NAMALWA (cell line): ENCODE measurements at regions not wholly inside any gene's neighbourhood (a gene's known extent, or its start where the extent isn't known, plus 50 kb on each side); places are given as distances from the start of the nearest gene placed in this dataset.
"Not testable (repeated sequence)": the region's sequence is repeated elsewhere in the genome, so short reads cannot be mapped to it uniquely, and the experiment has no call there.

Experiments
- DNase-seq: peaks from one replicate; pipeline ENCODE4 v3.0.0-alpha.2; 2015; ENCODE audit warnings: low spot score

GRCh38 chr9:75461183-75461582 lies 372.9 kb downstream of the OSTF1 start:
- DNase-seq = no peak

- no peak for DNase-seq
Measured at GRCh38 chr9:75462866-75463265, 374.6 kb downstream of the OSTF1 start.

- DNase-seq = no peak
Measured at GRCh38 chr9:75463871-75464270, 375.6 kb downstream of the OSTF1 start.

DNA sequence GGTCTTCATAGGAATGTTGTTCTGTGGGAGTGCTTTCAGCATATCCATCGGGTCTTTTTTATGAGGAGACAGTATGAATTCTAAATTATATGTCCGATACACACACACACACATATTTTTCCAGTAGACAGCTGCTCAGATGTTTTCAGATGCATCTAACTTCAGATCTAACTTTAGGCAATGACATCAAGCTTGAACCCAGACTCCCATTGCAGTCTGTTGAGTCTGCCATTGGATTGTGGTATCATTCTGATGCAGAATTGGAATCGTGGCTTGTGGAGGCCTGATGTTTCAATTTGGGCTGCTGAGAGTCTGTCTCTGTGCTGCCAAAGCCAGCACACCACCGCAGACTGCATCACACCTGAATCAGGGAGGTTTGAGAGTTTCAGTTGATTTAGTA lies 376.4 kb downstream of the OSTF1 start:
- DNase-seq = no peak

DNA sequence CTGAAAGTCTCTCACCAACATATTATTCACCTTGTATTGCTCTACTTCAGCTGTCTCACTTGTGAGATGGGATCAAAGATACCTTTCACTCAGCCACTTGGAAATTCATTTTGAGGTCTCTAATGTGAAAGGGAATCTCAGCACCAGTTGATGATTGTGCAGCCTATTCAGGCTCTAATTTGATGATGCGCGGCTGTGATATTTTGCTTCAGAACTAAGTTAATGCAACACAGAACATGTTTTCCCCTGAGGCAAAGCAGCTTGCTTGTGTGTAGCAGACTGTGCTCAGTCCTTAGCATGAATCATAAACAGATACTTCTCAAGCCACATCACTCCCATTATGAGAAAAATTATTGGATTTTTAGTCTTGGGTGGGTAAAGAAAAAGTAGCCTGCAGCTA lies 378.8 kb downstream of the OSTF1 start:
- no peak for DNase-seq

DNA sequence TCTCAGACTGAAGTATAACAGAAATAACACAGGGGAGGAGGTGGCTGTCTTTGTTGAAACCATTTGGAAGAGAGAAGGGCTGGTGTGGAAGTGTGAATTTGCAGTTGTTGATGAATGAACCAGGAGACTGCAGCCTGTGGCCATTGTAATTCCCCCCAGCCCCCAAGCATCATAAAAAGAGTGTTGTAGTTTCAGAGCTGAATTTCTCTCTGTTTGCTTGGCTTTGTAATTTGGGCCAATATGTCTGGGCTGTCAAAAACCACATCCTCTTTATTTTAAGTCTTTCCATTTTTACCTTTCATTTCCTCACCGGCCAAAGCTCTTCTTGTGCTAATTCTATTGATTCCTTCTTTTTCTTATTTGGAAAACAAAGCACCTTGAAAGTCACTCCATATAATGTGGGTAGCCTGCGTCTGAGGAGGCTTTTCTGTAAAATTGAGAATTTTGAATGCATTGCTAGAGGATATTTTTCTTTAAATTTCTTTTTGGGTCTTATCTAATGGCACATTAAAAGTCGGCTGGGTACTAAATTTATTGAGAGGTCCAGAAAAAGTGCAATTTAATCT lies 383.3 kb downstream of the OSTF1 start:
- no peak for DNase-seq

DNA sequence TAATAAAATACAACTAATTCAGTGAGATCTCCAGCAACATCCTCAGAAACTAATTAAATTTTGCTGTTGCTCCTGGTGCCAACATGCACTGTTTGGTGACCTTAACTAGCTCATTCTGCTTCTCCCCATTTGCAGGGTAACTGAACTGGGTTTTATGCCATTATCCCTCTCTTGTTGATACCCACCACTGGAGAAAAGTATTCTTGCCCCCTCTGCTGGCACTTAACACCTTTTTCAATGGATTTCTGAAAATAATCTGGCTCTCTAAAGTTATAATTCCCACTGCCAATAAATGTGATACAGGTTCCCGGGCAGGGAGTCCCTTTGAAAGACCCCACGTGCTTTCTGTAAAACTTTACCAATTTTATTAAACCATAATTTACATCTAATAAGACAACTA lies 394.3 kb downstream of the OSTF1 start:
- DNase-seq = peak; percentile 2

GRCh38 chr9:75483636-75484035 lies 395.3 kb downstream of the OSTF1 start:
- no peak for DNase-seq

GRCh38 chr9:75487856-75488718 lies 399.8 kb downstream of the OSTF1 start:
- DNase-seq = no peak

DNA sequence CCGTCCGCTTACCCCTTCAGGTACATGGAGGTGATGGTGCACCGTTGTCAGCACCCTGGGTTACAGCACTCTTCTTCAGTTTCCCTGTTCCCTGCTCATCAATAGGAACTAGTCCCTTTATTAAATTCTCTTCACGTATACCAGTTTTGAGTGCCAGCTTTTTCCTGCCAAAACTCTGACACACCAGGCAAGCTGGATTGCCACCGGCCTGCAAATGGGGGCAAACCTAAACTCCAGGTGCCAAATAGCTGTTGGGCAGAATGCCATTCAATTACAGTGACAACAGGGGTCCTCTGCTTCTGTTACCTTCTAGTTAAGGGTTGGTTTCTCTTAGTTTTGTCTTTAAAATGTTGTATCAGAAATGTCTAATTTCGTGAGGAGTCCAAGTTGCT lies 400.4 kb downstream of the OSTF1 start:
- no peak for DNase-seq

- DNase-seq = no peak
Measured at GRCh38 chr9:75490326-75490725, 400.1 kb upstream of the PCSK5 start.

DNA sequence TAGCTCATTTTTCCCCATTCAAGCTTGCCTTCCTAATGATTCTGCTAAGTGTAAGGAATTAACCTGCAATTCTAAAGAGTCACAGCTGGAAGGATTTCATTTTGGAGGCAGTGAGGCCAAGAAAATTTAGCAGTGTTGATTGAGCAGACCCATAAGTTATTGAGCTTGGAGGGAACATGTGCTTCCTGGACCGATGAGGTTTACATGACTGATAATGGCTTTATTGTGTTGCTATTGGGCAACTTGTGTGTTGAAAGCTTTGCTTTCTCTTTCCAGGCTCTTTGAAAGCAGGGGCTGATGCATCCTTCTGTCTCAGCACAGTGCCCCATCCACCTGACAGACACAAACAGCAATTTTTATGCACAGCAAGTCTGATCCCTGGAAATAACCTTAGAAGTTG lies 398.9 kb upstream of the PCSK5 start:
- DNase-seq = no peak

DNA sequence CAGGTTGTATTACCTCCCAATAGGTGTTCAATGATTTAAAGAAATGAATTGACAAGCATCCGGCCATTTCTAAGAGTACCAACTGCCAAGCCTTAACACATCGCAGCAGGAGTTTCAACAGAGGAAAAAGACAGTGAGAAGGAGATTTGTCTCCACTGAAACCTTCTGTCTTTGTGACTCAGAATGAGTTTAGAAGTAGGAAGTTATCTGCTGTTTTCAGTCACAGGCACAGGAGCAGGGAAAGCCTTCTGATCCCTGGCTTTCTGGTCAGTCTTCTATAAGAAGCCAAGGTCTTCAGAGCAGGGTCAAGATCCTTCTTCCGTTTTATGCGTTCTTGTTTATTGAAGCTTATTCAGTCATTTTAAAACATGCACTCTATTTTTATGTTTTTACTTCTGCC lies 390.7 kb upstream of the PCSK5 start:
- DNase-seq = no peak

DNA sequence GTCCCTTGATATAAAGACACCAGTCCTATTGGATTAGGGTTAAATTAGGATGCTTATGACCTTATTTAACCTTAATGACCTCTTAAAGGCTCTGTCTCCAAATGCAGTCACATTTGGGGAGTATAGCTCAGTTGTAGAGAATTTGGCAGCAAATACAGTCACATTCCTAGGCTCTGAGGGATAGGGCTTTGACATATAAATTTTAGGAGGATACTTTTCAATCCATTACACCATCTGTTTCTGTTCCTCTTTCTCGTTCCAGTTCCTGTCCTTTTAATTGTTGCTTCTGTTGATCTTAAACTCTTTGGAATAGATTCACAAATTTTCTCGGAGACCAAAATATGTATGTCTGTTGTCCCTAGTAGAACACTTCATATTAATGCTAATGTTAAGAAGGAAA lies 390.0 kb upstream of the PCSK5 start:
- no peak for DNase-seq

GRCh38 chr9:75500940-75501339 lies 389.5 kb upstream of the PCSK5 start:
- not testable (repeated sequence) for DNase-seq

- no peak for DNase-seq
Measured at GRCh38 chr9:75504721-75505120, 385.8 kb upstream of the PCSK5 start.

DNA sequence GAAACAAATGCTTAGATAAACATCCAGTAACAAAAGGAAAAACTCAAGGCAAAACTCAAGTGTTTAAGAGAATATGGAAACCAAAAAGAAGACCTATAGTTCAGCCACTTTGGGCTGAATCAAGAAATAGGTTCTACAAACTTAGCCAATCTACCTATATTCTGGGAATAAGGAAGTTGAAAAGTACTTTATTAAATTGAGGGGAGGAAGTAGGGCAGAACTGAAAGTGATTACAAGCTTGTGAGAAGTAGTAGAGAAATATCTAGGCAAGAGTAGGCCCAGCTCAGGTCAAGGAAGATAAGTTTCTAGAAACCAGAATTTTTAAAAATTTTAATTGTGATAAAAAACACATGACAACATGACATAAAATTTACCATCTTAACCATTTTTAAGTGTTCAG lies 384.8 kb upstream of the PCSK5 start:
- no peak for DNase-seq

GRCh38 chr9:75529463-75529862 lies 361.0 kb upstream of the PCSK5 start:
- no peak for DNase-seq

- DNase-seq = no peak
Measured at GRCh38 chr9:75531588-75531987, 358.9 kb upstream of the PCSK5 start.

- DNase-seq = no peak
Measured at GRCh38 chr9:75532233-75533050, 358.0 kb upstream of the PCSK5 start.

GRCh38 chr9:75539523-75539922 lies 350.9 kb upstream of the PCSK5 start:
- no peak for DNase-seq

GRCh38 chr9:75540185-75540584 lies 350.3 kb upstream of the PCSK5 start:
- DNase-seq = no peak

DNA sequence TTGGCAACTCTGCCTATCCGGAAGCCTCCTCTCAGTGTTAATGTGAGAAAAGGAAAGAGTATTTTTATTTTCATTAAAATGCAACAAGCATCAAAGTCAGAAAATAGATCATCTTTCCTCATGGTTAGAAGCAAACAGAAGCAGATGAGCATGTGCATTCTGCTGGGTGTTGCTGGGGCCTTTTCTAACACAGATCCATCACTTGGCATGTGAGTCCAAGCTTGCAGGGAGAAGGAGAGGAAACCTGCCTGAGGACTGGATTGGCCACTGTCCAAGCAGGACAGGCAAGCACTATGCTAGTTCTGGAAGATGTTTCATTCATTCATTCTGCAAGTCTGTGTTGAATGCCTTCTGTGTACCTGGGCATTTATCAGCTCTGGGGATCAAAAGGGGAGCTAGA lies 348.7 kb upstream of the PCSK5 start:
- no peak for DNase-seq
